K562 (cell line): ENCODE measurements at regions not wholly inside any gene's neighbourhood (a gene's known extent, or its start where the extent isn't known, plus 50 kb on each side); places are given as distances from the start of the nearest gene placed in this dataset.

ENCODE experiments used
- ATAC-seq: fragments of 200-7000 bp; cut with Tn5 transposase; 3 replicates; pipeline ENCODE4 v1.9.1; 2020; ENCODE audit warnings: moderate library complexity
- BruUV-seq: library from RNA; stranded (reverse); fragments of 400-500 nt; replicated peaks from 2 replicates; lab custom pipeline; 2021; lab: Mats Ljungman, UMichigan
- CTCF ChIA-PET: fragments of 300-600 bp; formaldehyde crosslinking; extraction: SDS; loops from one replicate; lab custom pipeline; 2021; ENCODE audit warnings: low intra/inter-chr PET ratio; lab: Yijun Ruan, JAX
- POLR2A ChIA-PET: fragments of 300-600, 350-650 bp; sonication (Branson Sonifier 250); formaldehyde crosslinking; extraction: SDS; loops from one replicate; lab custom pipeline; 2021; ENCODE audit warnings: antibody characterized with exemption, inconsistent platforms; lab: Yijun Ruan, JAX
- DNase-seq, 4 experiments: peaks; one replicate each; pipeline versions ENCODE4 v3.0.0 to v3.0.0-alpha.2; 2011 to 2018; ENCODE audit warnings: low spot score in 3 of 4, mixed read lengths in 3 of 4; ENCODE audit errors: extremely low read depth in 1 of 4
- FAIRE-seq: peaks from 2 replicates; lab custom pipeline; 2011; peaks lifted over from hg19 to GRCh38; lab: Jason Lieb, UNC
- H2AFZ ChIP-seq: 2 replicates; pipeline ENCODE4 v1.6.0; 2011; ENCODE audit warnings: low read depth, low read length, control low read depth, inconsistent platforms
- H3K27ac ChIP-seq: fragments of 200-600 bp; 3 replicates; pipeline ENCODE4 v1.8.0; 2011; ENCODE audit warnings: low read depth, mild to moderate bottlenecking, control low read depth, inconsistent platforms, low read length, moderate library complexity, mixed read lengths; ENCODE audit errors: extremely low read depth
- H3K27me3 ChIP-seq, 2 experiments: fragments of 300-600 bp in 1 of 2; 2 replicates in 1 of 2; 3 replicates in 1 of 2; pipeline versions ENCODE4 v1.6.0 to v1.8.0; 2011; ENCODE audit warnings: inconsistent platforms in 2 of 2, low read length in 2 of 2, mild to moderate bottlenecking in 1 of 2, mixed read lengths in 1 of 2, moderate library complexity in 1 of 2; ENCODE audit not compliant: control insufficient read depth in 2 of 2, insufficient read depth in 2 of 2
- H3K36me3 ChIP-seq: fragments of 300-600 bp; 3 replicates; pipeline ENCODE4 v1.8.0; 2011; ENCODE audit warnings: mild to moderate bottlenecking, low read length, inconsistent platforms; ENCODE audit not compliant: control insufficient read depth, insufficient read depth
- H3K4me1 ChIP-seq, 2 experiments: fragments of 200-600 bp in 1 of 2; replicated peaks in 1 of 2; 2 replicates in 1 of 2; 3 replicates in 1 of 2; pipeline versions ENCODE4 v1.5.1 to v1.8.0; 2011; ENCODE audit warnings: inconsistent platforms in 2 of 2, low read length in 2 of 2, mild to moderate bottlenecking in 1 of 2, mixed read lengths in 1 of 2, moderate library complexity in 1 of 2; ENCODE audit not compliant: control insufficient read depth in 2 of 2, insufficient read depth in 2 of 2
- H3K4me2 ChIP-seq: 2 replicates; pipeline ENCODE4 v1.6.1; 2011; ENCODE audit warnings: low read length, control low read depth, inconsistent platforms, mixed read lengths; ENCODE audit not compliant: insufficient read depth
- H3K4me3 ChIP-seq: fragments of 200-600 bp; sonication (generic), shearing (Covaris generic); 2 replicates; pipeline ENCODE4 v1.5.1; 2016; ENCODE audit warnings: control low read depth, inconsistent platforms
- H3K79me2 ChIP-seq: fragments of 200-600 bp; 3 replicates; pipeline ENCODE4 v1.8.0; 2011; ENCODE audit warnings: low read length, inconsistent platforms; ENCODE audit not compliant: control insufficient read depth, insufficient read depth
- H3K9ac ChIP-seq, 2 experiments: 2 replicates each; pipeline versions ENCODE4 v1.6.0 to v1.6.1; 2011; ENCODE audit warnings: low read depth in 2 of 2, low read length in 2 of 2, control low read depth in 1 of 2, inconsistent platforms in 1 of 2, mild to moderate bottlenecking in 1 of 2, mixed read lengths in 1 of 2; ENCODE audit not compliant: insufficient read depth in 1 of 2
- H3K9me1 ChIP-seq: one replicate; pipeline ENCODE4 v1.6.0; 2011; ENCODE audit warnings: inconsistent platforms, mild to moderate bottlenecking, low read length, moderate library complexity; ENCODE audit not compliant: control insufficient read depth, insufficient read depth
- H3K9me3 ChIP-seq: replicated peaks from 2 replicates; pipeline ENCODE4 v1.5.1; 2011; ENCODE audit warnings: low read depth, low read length, inconsistent platforms; ENCODE audit not compliant: control insufficient read depth, insufficient read depth
- H4K20me1 ChIP-seq: replicated peaks from 2 replicates; pipeline ENCODE4 v1.6.1; 2011; ENCODE audit warnings: low read length, inconsistent platforms, mixed read lengths; ENCODE audit not compliant: control insufficient read depth, insufficient read depth
- BCL6 ChIP-seq: fragments of 250-450 bp; sonication (Bioruptor Pico); IDR thresholded peaks from 2 replicates; pipeline ENCODE4 v1.4.0; 2020
- CREB5 ChIP-seq: fragments of 250-450 bp; sonication (Bioruptor Pico); IDR thresholded peaks from 2 replicates; pipeline ENCODE4 v1.5.0; 2020; ENCODE audit warnings: mild to moderate bottlenecking
- DLX4 ChIP-seq: fragments of 250-450 bp; sonication (Bioruptor Pico); IDR thresholded peaks from 2 replicates; pipeline ENCODE4 v1.6.1; 2021; ENCODE audit warnings: mild to moderate bottlenecking
- HIVEP1 ChIP-seq: fragments of 250-450 bp; sonication (Bioruptor Pico); IDR thresholded peaks from 2 replicates; pipeline ENCODE4 v1.4.0; 2020; ENCODE audit warnings: mild to moderate bottlenecking
- ILK ChIP-seq: fragments of 450-650 bp; IDR thresholded peaks from 2 replicates; pipeline ENCODE4 v1.6.1; 2016; ENCODE audit warnings: missing genetic modification characterization, low read depth, mild to moderate bottlenecking, missing compliant biosample characterization, moderate library complexity, borderline replicate concordance
- KHSRP ChIP-seq: fragments of 450-650 bp; IDR thresholded peaks from 2 replicates; pipeline ENCODE4 v1.6.1; 2017
- MAX ChIP-seq: sonication (generic); formaldehyde crosslinking; IDR thresholded peaks from 2 replicates; pipeline ENCODE4 v1.9.0; 2022; ENCODE audit warnings: mild to moderate bottlenecking, missing genetic modification reagents
- PHF8 ChIP-seq: fragments of 200-600 bp; sonication (generic); IDR thresholded peaks from 2 replicates; pipeline ENCODE4 v1.6.1; 2012; ENCODE audit warnings: mixed run types, mild to moderate bottlenecking, inconsistent platforms, low read length, moderate library complexity, borderline replicate concordance
- POLR3A ChIP-seq: IDR thresholded peaks from 2 replicates; pipeline ENCODE4 v1.6.1; 2011; ENCODE audit warnings: borderline replicate concordance, mild to moderate bottlenecking, moderate library complexity; ENCODE audit not compliant: insufficient read length, insufficient read depth; ENCODE audit errors: extremely low read depth
- PTBP1 ChIP-seq: fragments of 200-400 bp; formaldehyde crosslinking; IDR thresholded peaks from 2 replicates; pipeline ENCODE4 v1.6.1; 2017; ENCODE audit warnings: low read depth, low read length
- PYGO2 ChIP-seq: fragments of 450-650 bp; IDR thresholded peaks from 2 replicates; pipeline ENCODE4 v1.6.1; 2016; ENCODE audit warnings: mild to moderate bottlenecking, missing genetic modification characterization, moderate library complexity, missing compliant biosample characterization
- RAD51 ChIP-seq: fragments of 450-650 bp; IDR thresholded peaks from 2 replicates; pipeline ENCODE4 v1.7.1; 2016; ENCODE audit warnings: low read depth, mild to moderate bottlenecking, borderline replicate concordance
- ZNF324 ChIP-seq: fragments of 250-450 bp; sonication (Bioruptor Pico); IDR thresholded peaks from 2 replicates; pipeline ENCODE4 v1.4.0; 2020; ENCODE audit warnings: mild to moderate bottlenecking
- ZNF507 ChIP-seq: conservative IDR thresholded peaks from 2 replicates; pipeline ENCODE4 v1.6.1; 2017; ENCODE audit warnings: missing genetic modification characterization, missing compliant biosample characterization
- WGBS: fragments of 100-300 bp; shearing (Covaris generic); methylation state at CpG from one replicate; pipeline ENCODE4 v1.1.6; 2016; ENCODE audit warnings: low coverage, mixed read lengths; ENCODE audit not compliant: insufficient coverage; ENCODE audit errors: missing lambda C conversion rate; 5-methylcytosine and 5-hydroxymethylcytosine counted together
- in situ Hi-C: fragments of 300-500 bp; cut with MboI; formaldehyde crosslinking; loops from 4 replicates; pipeline ENCODE4 v1.15.0; 2018; ENCODE audit warnings: inconsistent platforms, mixed read lengths
- intact Hi-C: fragments of 100-400 bp; cut with micrococcal nuclease; formaldehyde crosslinking; loops from 2 replicates; pipeline ENCODE4 v1.14.2; 2022
- TF ChIP-seq, protein P1 (sequence below): fragments of 450-650 bp; IDR thresholded peaks from 2 replicates; pipeline ENCODE4 v1.6.1; 2016; ENCODE audit warnings: low read depth, mild to moderate bottlenecking, moderate library complexity

- H3K4me2 ChIP-seq: no peak overlapping the region
- H3K4me3 ChIP-seq: no peak overlapping the region
- no peaks in the 10 kb centered on the region for H3K4me1 ChIP-seq
- H3K36me3 ChIP-seq: no peaks in the 10 kb centered on the region
- H3K9me1 ChIP-seq: no peaks in the 10 kb centered on the region
- H3K79me2 ChIP-seq: no peaks in the 10 kb centered on the region
- POLR2A ChIA-PET: no interaction called here
- TF ChIP-seq BCL6 (CRISPR knock-in tag) (no peak), KHSRP (no peak), ZNF324 (CRISPR knock-in tag) (no peak), DLX4 (no peak), PHF8 (no peak), ZNF507 (no peak), POLR3A (no peak), CREB5 (CRISPR knock-in tag) (no peak), RAD51 (no peak), MAX (CRISPR knock-in tag) (no peak), PTBP1 (no peak), HIVEP1 (CRISPR knock-in tag) (no peak), PYGO2 (tag) (no peak), ILK (tag) (no peak)
- TF ChIP-seq, protein P1, sequence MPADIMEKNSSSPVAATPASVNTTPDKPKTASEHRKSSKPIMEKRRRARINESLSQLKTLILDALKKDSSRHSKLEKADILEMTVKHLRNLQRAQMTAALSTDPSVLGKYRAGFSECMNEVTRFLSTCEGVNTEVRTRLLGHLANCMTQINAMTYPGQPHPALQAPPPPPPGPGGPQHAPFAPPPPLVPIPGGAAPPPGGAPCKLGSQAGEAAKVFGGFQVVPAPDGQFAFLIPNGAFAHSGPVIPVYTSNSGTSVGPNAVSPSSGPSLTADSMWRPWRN: no peak
- CTCF ChIA-PET: no interaction called here
- no peak overlapping the region for H3K9ac ChIP-seq
- ATAC-seq (no peak), FAIRE-seq (no peak), DNase-seq (no peak)
- WGBS: 0% methylated on average over 2 of the region's 2 CpGs
- H3K27ac ChIP-seq: no peak overlapping the region
- in situ Hi-C loops: no loop called here
- no peak overlapping the region for H2AFZ ChIP-seq
- no peaks in the 10 kb centered on the region for H3K27me3 ChIP-seq
- BruUV-seq: no TSS peak
- intact Hi-C loops: no loop called here
- H4K20me1 ChIP-seq: no peaks in the 10 kb centered on the region
- H3K9me3 ChIP-seq: no peaks in the 10 kb centered on the region; the same call in 1 of the 2 replicates
These were observed 144.8 kb upstream of the SLIT2 start for GRCh38 chr4:20106921-20107320.
